ENCODE measurements at regions not wholly inside any gene's neighbourhood (a gene's known extent, or its start where the extent isn't known, plus 50 kb on each side); places are given as distances from the start of the nearest gene placed in this dataset.

DNA sequence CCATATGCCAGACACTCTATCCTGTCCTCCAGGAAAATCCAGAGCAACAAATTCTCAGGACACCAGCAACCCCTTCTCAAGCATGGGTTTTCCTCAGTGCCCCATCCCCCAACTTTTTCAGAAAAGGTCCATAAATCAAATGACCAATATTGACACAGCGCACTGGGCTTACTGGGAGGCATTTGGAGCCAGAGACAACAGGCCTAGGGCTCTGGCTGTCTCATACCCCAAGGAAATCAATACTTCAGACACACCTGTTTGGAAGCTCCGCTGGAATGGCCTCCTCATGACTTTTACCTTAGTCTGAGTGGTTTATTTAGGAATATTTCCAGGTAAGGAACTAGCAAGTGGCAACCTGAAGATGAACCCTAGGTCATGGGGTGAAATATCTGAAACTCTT, 66.9 kb upstream of the TNR start:
- Histone ChIP-seq H3K4me2 (ENCODE audit: insufficient read depth, insufficient read length, low read length) (no peak overlapping the region), H4K91ac (ENCODE audit: insufficient read length, low read depth, low read length) (no peak overlapping the region), H2BK15ac (ENCODE audit: low read depth, low read length) (no peak overlapping the region), H4K8ac (replicated peaks; ENCODE audit: insufficient read length, low read depth, low read length) (no peak overlapping the region), H3K18ac (ENCODE audit: insufficient read length, low read depth, low read length) (no peak overlapping the region), H3K4me1 (ENCODE audit: insufficient read depth, low read length) (no peaks in the 10 kb centered on the region), H4K5ac (ENCODE audit: insufficient read length, low read depth, low read length) (no peak overlapping the region), H2AK5ac (ENCODE audit: insufficient read length, low read length) (no peak overlapping the region), H2BK20ac (ENCODE audit: low read depth, low read length, poor library complexity, severe bottlenecking) (no peak overlapping the region), H3K9me3 (ENCODE audit: control insufficient read depth, low read depth, low read length) (no peaks in the 10 kb centered on the region), H2BK12ac (ENCODE audit: insufficient read length, low read depth, low read length) (no peak overlapping the region), H2AFZ (ENCODE audit: low read length) (no peak overlapping the region), H3K56ac (ENCODE audit: insufficient read length, low read depth, low read length) (no peak overlapping the region), H2BK5ac (ENCODE audit: insufficient read length, low read length) (no peak overlapping the region), H3K4ac (ENCODE audit: low read depth, low read length) (no peak overlapping the region), H3K27me3 (ENCODE audit: insufficient read depth, low read length) (no peaks in the 10 kb centered on the region), H3K23ac (ENCODE audit: insufficient read length, low read depth, low read length) (no peak overlapping the region), H3K14ac (ENCODE audit: insufficient read depth, low read length) (no peak overlapping the region), H4K20me1 (ENCODE audit: control insufficient read depth, insufficient read depth, insufficient read length) (no peaks in the 10 kb centered on the region), H2BK120ac (ENCODE audit: low read depth, low read length, poor library complexity, severe bottlenecking) (no peak overlapping the region), H3K9ac (ENCODE audit: extremely low read depth, insufficient read length, low read length) (no peak overlapping the region), H3K79me2 (ENCODE audit: insufficient read depth, low read length) (no peaks in the 10 kb centered on the region), H3K23me2 (ENCODE audit: insufficient read length, low read depth, low read length, poor library complexity, severe bottlenecking) (no peaks in the 10 kb centered on the region), H3K79me1 (ENCODE audit: insufficient read depth, low read depth, low read length, poor library complexity, severe bottlenecking) (no peaks in the 10 kb centered on the region), H3T11ph (ENCODE audit: low read length) (no peak overlapping the region), H3K27ac (ENCODE audit: insufficient read length, low read depth, low read length) (no peak overlapping the region)
- Mint-ChIP-seq H3K36me3 (ENCODE audit: insufficient read depth in 1 of 3, low read depth in 3 of 3) (peaks cover 0 to 8% (median 0%) of the 10 kb centered on the region in 3 experiments; a peak in 3 of 7 replicates), H3K4me1 (peaks cover 19 to 29% of the 10 kb centered on the region in 2 experiments), H3K4me3 (no peak overlapping the region), H3K27me3 (ENCODE audit: low read depth) (peaks cover 19% of the 10 kb centered on the region), H3K27ac (no peak overlapping the region), H3K9me3 (peaks cover 0 to 12% of the 10 kb centered on the region in 2 experiments; a peak in 2 of 5 replicates)
- DNase-seq, result no peak
- no CpG with 5 or more reads among the region's 2 CpGs for WGBS (ENCODE audit: extremely low coverage, insufficient read length, low lambda C conversion rate)
- TF ChIP-seq, protein P1, sequence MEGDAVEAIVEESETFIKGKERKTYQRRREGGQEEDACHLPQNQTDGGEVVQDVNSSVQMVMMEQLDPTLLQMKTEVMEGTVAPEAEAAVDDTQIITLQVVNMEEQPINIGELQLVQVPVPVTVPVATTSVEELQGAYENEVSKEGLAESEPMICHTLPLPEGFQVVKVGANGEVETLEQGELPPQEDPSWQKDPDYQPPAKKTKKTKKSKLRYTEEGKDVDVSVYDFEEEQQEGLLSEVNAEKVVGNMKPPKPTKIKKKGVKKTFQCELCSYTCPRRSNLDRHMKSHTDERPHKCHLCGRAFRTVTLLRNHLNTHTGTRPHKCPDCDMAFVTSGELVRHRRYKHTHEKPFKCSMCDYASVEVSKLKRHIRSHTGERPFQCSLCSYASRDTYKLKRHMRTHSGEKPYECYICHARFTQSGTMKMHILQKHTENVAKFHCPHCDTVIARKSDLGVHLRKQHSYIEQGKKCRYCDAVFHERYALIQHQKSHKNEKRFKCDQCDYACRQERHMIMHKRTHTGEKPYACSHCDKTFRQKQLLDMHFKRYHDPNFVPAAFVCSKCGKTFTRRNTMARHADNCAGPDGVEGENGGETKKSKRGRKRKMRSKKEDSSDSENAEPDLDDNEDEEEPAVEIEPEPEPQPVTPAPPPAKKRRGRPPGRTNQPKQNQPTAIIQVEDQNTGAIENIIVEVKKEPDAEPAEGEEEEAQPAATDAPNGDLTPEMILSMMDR (conservative IDR thresholded peaks at IDR 0.05), result no peak

All from H9 (cell line).